ENCODE measurements at regions not wholly inside any gene's neighbourhood (a gene's known extent, or its start where the extent isn't known, plus 50 kb on each side); places are given as distances from the start of the nearest gene placed in this dataset.

DNA sequence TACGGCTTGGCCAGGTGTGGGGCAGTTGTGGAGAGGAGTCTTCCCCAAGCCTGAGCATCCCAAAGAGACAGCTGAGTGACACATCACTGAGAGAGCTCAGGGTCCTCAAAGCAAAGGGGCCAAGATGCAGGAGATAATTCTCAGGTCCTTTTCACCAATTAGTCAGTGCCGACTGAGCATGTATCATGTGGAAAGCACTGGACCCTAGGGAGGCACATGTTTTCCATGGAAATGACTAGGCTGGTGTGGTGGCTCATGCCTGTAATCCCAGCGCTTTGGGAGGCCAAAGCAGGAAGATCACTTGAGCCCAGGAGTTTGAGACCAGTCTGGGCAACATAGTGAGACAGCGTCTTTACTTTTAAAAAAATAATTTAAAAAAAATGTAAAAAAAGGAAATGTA is 67.3 kb upstream of the PRPS1 start:
- DNase-seq (ENCODE audit: low read depth in 2 of 2) = no peak

GRCh38 chrX:107561468-107562215 is 66.7 kb upstream of the PRPS1 start:
- DNase-seq (ENCODE audit: low read depth in 2 of 2) = no peak

- DNase-seq (ENCODE audit: low read depth in 2 of 2) = no peak
These were observed 65.8 kb upstream of the PRPS1 start for GRCh38 chrX:107562482-107562881.

- DNase-seq (ENCODE audit: low read depth in 2 of 2) = no peak
These were observed 64.5 kb upstream of the PRPS1 start for GRCh38 chrX:107563824-107564223.

DNA sequence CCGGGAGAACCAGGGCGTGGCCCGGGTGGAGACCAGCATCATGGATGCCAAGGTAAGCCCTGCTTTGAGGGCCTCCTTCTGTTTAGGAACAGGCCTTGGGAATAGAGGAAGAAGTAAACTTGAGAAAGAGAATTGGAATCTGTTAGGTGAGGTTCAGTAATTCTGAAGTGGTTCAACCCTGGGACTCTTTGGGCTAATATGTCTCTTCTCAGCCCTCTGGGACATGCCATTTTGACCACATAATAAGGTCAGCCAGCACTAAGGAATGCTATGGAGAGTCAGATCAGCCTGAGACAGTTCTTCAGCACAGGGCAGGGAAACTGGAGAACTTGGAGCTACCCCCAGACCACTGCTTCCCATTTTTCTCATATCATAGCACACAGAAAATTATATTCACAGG is 63.3 kb upstream of the PRPS1 start:
- no peak for DNase-seq (ENCODE audit: low read depth in 2 of 2)

- DNase-seq (ENCODE audit: low read depth in 2 of 2) = no peak
These were observed 62.2 kb upstream of the PRPS1 start for GRCh38 chrX:107565931-107566603.

DNA sequence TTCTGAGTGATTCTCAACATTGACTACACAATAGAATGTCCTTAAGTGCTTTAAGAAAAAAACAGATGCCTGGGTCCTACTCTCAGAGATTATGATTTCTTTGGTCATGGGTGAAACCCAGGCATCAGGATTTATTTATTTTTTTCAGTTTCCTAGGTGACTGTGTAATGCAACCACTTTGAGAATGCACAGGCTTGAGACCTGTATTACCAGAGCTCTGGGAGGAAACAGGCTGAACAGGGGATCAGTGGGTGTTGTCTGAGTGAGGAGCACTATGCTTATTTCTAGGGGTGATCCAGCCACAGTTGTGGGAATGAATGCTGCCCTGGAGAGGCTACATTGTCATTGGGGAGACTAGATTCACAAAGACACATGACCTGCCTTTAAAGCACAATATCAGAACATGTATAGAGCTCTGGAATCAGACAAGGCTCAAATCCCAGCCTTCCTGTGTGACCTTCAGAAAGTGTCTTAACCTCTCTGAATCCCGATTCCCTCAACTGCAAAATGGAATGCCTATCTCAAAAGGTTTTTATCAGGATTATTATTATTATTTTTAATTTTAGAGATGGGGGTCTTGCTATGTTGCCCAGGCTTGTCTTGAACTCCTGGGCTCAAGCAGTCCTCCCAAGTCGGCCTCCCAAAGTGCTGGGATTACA is 61.6 kb upstream of the PRPS1 start:
- DNase-seq (ENCODE audit: low read depth in 2 of 2) = no peak

DNA sequence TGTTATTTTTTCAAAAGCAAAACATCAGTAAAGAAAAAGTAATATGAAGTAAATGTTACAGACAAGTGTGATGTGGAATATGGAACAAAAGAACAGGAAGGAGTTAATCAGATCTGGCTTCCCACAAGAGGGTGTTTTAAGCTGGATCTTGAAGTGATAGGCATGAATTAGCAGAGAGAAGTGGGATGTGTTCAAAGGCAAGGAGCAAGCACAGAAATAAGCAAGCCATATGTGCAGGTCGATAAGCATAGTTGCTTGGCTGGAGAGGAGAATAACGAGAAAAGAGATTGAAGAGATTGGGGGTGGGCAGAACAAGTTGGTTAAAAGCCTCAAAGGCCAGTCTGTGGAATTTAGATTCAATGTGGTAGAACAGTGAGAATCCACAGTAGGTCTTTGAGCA is 60.9 kb upstream of the PRPS1 start:
- no peak for DNase-seq (ENCODE audit: low read depth in 2 of 2)

GRCh38 chrX:107571296-107571998 is 56.9 kb upstream of the PRPS1 start:
- DNase-seq (ENCODE audit: low read depth in 2 of 2) = no peak

- no peak for DNase-seq (ENCODE audit: low read depth in 2 of 2)
These were observed 55.3 kb upstream of the PRPS1 start for GRCh38 chrX:107573016-107573415.

GRCh38 chrX:107574054-107574683 is 54.1 kb upstream of the PRPS1 start:
- DNase-seq (ENCODE audit: low read depth in 2 of 2) = no peak

- no peak for DNase-seq (ENCODE audit: low read depth in 2 of 2)
These were observed 53.6 kb upstream of the PRPS1 start for GRCh38 chrX:107574711-107575110.

GRCh38 chrX:107576392-107576791 is 51.9 kb upstream of the PRPS1 start:
- DNase-seq (ENCODE audit: low read depth in 2 of 2) = no peak

DNA sequence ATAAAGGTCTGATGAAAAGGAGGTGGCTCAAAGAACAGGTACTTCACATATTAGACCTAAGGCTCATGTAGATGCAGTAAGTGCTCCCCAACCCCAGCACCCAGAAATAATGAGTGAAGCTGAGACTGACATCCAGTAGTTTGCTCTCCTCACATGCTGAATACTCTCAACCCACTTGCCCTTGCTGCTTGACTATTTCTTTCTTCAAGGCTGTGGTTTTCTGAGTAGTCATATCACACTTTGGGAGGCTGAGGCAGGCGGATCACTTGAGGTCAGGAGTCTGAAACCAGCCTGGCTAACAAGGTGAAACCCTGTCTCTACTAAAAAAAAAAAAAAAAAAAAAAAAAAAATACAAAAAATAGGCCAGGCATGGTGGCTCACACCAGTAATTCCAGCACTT is 51.5 kb upstream of the PRPS1 start:
- no peak for DNase-seq (ENCODE audit: low read depth in 2 of 2)

GRCh38 chrX:107577933-107578332 is 50.4 kb upstream of the PRPS1 start:
- no peak for DNase-seq (ENCODE audit: low read depth in 2 of 2)

Measured in stimulated activated CD4-positive, alpha-beta T cell treated with anti-CD3 and anti-CD28 coated beads, Interleukin-1b, Interleukin-23, amount 100 ng/mL, for 4 hours (primary cell).